ENCODE measurements at regions not wholly inside any gene's neighbourhood (a gene's known extent, or its start where the extent isn't known, plus 50 kb on each side); places are given as distances from the start of the nearest gene placed in this dataset.

GRCh38 chr9:124199474-124199873 is 58.3 kb upstream of the NEK6 start:
- Histone ChIP-seq H3K27ac (no peak overlapping the region), H3K4me3 (no peak overlapping the region), H3K4me1 (no peaks in the 10 kb centered on the region), H3K36me3 (no peaks in the 10 kb centered on the region), H3K27me3 (no peaks in the 10 kb centered on the region), H3K9me3 (no peaks in the 10 kb centered on the region)
- no peak for TF ChIP-seq CTCF (IDR thresholded peaks at IDR 0.05)
- intact Hi-C loops (cut with DNase I): no loop called here
- peak in 1 of 2 donors; percentile 7 for DNase-seq (ENCODE audit: low spot score in 2 of 2)

GRCh38 chr9:124202447-124202971 is 55.2 kb upstream of the NEK6 start:
- intact Hi-C loops (cut with DNase I): no loop called here
- H3K4me1 ChIP-seq: no peaks in the 10 kb centered on the region

GRCh38 chr9:124205686-124206352 is 51.9 kb upstream of the NEK6 start:
- no peak for DNase-seq (ENCODE audit: low spot score in 2 of 2)
- H3K4me1 ChIP-seq: no peaks in the 10 kb centered on the region
- no peak overlapping the region for H3K27ac ChIP-seq
- H3K9me3 ChIP-seq: no peaks in the 10 kb centered on the region
- H3K36me3 ChIP-seq: no peaks in the 10 kb centered on the region
- no peak for TF ChIP-seq CTCF (IDR thresholded peaks at IDR 0.05)
- H3K27me3 ChIP-seq: no peaks in the 10 kb centered on the region
- H3K4me3 ChIP-seq: no peak overlapping the region
- intact Hi-C loops (cut with DNase I): no loop called here

More at GRCh38 chr9:124202447-124202971, 55.2 kb upstream of the NEK6 start:
- H3K36me3 ChIP-seq: no peaks in the 10 kb centered on the region
- no peaks in the 10 kb centered on the region for H3K9me3 ChIP-seq
- peak; percentile 37 to 76 for DNase-seq (ENCODE audit: low spot score in 2 of 2)
- H3K27me3 ChIP-seq: no peaks in the 10 kb centered on the region
- H3K4me3 ChIP-seq: no peak overlapping the region
- no peak overlapping the region for H3K27ac ChIP-seq
- no peak for TF ChIP-seq CTCF (IDR thresholded peaks at IDR 0.05)

- H3K4me1 ChIP-seq: no peaks in the 10 kb centered on the region
- no peaks in the 10 kb centered on the region for H3K36me3 ChIP-seq
- no peak for TF ChIP-seq CTCF (IDR thresholded peaks at IDR 0.05)
- intact Hi-C loops (cut with DNase I): no loop called here
- H3K27ac ChIP-seq: no peak overlapping the region
- H3K4me3 ChIP-seq: no peak overlapping the region
- no peaks in the 10 kb centered on the region for H3K9me3 ChIP-seq
- H3K27me3 ChIP-seq: no peaks in the 10 kb centered on the region
- no peak for DNase-seq (ENCODE audit: low spot score in 2 of 2)
Measured at GRCh38 chr9:124206391-124206790, 51.4 kb upstream of the NEK6 start.

Measured in ascending aorta (tissue), 2 donors.